AG09309 (cell line): ENCODE measurements at regions not wholly inside any gene's neighbourhood (a gene's known extent, or its start where the extent isn't known, plus 50 kb on each side); places are given as distances from the start of the nearest gene placed in this dataset.
"Not testable (repeated sequence)": the region's sequence is repeated elsewhere in the genome, so short reads cannot be mapped to it uniquely, and the experiment has no call there.

Experiments used
- DNase-seq: peaks from one replicate; pipeline ENCODE4 v3.0.0-alpha.2; 2010; ENCODE audit warnings: low read depth
- H3K4me3 ChIP-seq: 2 replicates; pipeline ENCODE4 v1.5.1; 2011; ENCODE audit warnings: mild to moderate bottlenecking, low read depth, low read length, moderate library complexity; ENCODE audit not compliant: control insufficient read depth
- CTCF ChIP-seq: IDR thresholded peaks from 2 replicates; pipeline ENCODE4 v1.5.1; 2011; ENCODE audit warnings: mild to moderate bottlenecking, low read depth, low read length, inconsistent platforms; ENCODE audit not compliant: insufficient read depth, control insufficient read depth; ENCODE audit errors: missing control alignments

- H3K4me3 ChIP-seq: no peak overlapping the region
- no peak for TF ChIP-seq CTCF
- DNase-seq: no peak
Observed at GRCh38 chr2:61649021-61649420, 110.9 kb upstream of the XPO1 start.

GRCh38 chr2:61647044-61647443, 108.9 kb upstream of the XPO1 start:
- H3K4me3 ChIP-seq: no peak overlapping the region
- TF ChIP-seq CTCF: no peak
- DNase-seq: no peak

- H3K4me3 ChIP-seq: no peak overlapping the region
- DNase-seq: peak; percentile 67
- TF ChIP-seq CTCF: no peak
Observed at GRCh38 chr2:61645911-61646310, 107.8 kb upstream of the XPO1 start.

GRCh38 chr2:61643153-61643552, 105.0 kb upstream of the XPO1 start:
- DNase-seq, H3K4me3 ChIP-seq: not testable (repeated sequence)

GRCh38 chr2:61640406-61640805, 102.2 kb upstream of the XPO1 start:
- DNase-seq: no peak
- H3K4me3 ChIP-seq: no peak overlapping the region
- no peak for TF ChIP-seq CTCF

GRCh38 chr2:61639721-61640120, 101.6 kb upstream of the XPO1 start:
- H3K4me3 ChIP-seq: no peak overlapping the region
- DNase-seq: no peak
- no peak for TF ChIP-seq CTCF

- no peak for TF ChIP-seq CTCF
- no peak overlapping the region for H3K4me3 ChIP-seq
- DNase-seq: no peak
Observed at GRCh38 chr2:61636686-61637085, 98.5 kb upstream of the XPO1 start.

GRCh38 chr2:61634512-61634911, 96.4 kb upstream of the XPO1 start:
- TF ChIP-seq CTCF: no peak
- no peak overlapping the region for H3K4me3 ChIP-seq
- no peak for DNase-seq
